GM20000 (cell line): ENCODE measurements at regions not wholly inside any gene's neighbourhood (a gene's known extent, or its start where the extent isn't known, plus 50 kb on each side); places are given as distances from the start of the nearest gene placed in this dataset.

ENCODE experiments used
- DNase-seq: peaks from one replicate; pipeline ENCODE4 v3.0.0; 2012; ENCODE audit warnings: low spot score
- TF ChIP-seq, protein P1 (sequence below): IDR thresholded peaks from 2 replicates; pipeline ENCODE4 v1.5.1; 2012; ENCODE audit warnings: mild to moderate bottlenecking, control low read depth; ENCODE audit errors: extremely low read depth, missing control alignments

DNA sequence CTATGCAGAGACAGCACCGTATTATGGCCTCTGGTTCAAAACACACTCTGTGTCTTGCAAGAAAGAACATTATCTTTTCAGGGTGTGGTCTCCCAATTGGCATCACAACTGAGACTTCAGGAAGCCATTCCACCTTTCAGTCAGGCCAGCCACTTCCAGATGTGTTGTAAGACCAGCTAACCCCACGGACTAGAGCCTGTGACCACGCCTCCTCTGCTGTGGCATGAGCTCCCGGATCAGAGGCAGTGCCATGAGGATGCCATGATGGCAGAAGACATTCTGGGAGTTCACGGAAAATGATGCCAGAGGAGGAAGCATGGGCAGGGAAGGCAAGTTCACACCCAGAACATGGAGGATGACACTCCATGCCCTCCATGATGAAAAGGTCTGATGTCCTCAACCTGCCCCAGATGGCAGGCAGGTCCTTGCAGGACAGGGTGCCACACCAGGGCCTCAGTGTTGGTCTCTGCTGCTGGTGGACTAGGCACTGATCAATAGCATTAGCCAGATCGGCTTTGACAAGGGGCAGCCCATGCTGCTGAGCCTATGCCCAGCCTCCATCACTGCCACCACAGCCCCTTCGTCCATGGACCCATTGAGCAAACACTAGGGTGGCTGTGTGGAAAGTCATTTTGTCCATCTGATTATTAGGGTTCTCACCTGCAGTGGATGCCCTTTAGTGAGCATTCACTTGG is 341.6 kb downstream of the MATN1 start:
- no peak for DNase-seq
- TF ChIP-seq, protein P1, sequence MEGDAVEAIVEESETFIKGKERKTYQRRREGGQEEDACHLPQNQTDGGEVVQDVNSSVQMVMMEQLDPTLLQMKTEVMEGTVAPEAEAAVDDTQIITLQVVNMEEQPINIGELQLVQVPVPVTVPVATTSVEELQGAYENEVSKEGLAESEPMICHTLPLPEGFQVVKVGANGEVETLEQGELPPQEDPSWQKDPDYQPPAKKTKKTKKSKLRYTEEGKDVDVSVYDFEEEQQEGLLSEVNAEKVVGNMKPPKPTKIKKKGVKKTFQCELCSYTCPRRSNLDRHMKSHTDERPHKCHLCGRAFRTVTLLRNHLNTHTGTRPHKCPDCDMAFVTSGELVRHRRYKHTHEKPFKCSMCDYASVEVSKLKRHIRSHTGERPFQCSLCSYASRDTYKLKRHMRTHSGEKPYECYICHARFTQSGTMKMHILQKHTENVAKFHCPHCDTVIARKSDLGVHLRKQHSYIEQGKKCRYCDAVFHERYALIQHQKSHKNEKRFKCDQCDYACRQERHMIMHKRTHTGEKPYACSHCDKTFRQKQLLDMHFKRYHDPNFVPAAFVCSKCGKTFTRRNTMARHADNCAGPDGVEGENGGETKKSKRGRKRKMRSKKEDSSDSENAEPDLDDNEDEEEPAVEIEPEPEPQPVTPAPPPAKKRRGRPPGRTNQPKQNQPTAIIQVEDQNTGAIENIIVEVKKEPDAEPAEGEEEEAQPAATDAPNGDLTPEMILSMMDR = no peak

DNA sequence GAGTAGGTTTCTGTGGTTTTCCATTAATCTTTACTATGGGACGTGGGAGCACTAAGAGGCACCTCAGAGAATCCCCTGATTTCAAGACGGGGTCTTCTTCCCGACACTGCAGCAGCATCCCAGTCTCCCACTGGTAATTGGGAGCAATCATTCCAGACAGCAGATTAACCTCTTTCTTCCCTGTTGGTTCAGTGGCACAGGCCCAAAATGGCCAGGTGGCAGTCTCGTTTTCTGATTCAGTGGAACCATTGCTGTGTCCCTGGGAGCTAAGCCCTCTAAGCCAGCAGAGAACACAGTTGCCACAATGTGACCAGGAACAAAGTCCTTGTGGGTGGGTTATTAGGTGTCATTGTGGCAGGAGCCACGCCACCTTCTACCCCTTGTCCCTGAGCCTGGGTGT is 342.1 kb downstream of the MATN1 start:
- no peak for DNase-seq
- TF ChIP-seq, protein P1 = no peak

DNA sequence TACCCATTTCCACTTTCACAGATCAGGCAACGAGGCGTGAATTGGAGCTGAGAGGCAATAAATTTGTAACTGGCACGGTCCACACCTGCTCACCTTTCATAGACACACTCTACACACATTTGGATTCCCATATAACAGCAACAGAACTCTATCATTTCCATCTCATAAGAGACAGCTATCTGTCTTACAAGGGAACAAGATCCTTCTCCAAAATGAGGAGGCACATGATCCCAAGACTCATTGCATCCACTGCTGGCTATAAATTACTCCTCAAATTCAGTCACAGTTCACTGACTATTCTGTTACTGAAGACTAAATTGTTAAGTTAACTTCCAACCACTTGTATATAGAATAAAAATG is 342.8 kb downstream of the MATN1 start:
- DNase-seq = no peak
- TF ChIP-seq, protein P1 = no peak

DNA sequence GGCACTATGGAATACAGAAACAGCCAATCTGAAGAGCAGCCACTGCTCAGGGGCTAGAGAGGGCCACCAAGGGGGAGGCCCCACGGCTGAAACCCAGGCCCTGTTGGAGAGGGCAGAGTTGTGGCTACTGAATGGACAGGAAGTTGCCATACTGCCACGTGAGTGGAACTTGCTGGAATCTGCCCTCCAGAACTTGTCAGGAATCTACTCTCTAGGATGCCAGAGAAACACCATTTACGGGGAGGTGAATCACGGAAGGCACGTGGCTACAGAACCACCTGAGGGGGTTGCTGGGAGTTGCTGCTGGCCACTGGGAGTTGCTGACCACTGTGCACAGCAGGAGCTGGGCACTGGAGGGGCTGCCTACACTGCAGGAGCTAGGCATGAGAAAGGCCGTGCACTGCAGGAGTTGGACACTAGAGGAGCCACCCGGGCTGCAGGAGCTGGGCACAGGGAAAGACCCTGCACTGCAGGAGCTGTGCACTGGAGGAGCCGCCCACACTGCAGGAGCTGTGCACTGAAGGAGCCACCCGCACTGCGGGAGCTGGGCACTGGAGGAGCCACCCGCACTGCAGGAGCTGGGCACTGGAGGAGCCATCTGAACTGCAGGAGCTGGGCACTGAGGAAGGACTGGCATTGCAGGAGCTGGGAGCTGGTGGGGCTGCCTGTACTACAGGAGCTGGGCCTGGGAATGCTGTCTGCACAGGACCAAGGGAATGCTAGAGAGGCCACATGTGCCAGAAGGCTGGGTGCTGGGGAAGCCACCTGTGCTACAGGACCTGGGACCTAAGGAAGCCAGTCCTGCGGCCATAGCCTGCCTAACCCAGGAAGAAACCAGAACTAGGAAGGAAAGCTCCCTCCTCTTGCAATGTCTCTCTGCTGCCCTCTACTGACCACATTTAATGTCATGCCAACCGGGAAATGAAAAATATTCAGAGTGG is 343.4 kb downstream of the MATN1 start:
- DNase-seq = peak; percentile 87
- TF ChIP-seq, protein P1 = peak; percentile 84

DNA sequence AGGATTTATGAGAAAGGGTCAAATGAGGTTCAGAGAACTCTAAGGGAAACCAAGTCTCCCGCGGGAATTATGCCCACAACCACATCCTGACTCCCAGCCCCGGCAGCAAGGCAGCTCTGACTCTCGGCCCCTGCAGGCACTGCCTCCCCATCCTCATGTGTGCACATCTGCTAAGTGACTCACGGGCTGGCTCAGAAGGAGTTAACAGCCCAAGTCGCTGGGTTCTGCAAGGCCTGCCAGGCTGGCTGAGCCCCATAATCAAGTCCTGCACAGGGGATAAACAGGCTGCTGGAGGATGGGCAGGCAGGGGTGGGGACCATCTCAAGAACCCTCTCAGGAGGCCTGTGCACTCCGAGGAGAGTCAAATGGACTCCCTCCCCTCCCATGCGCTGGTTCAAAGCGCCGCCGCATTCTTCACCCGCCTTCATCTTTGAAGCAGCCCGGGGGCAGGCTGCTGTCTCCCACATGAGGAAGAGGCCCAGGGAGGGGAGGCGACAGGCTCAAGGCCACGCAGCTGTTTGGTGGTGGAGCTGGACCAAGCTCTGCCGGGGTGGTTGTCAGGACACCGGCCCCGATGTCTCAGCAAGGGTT is 344.3 kb downstream of the MATN1 start:
- TF ChIP-seq, protein P1 = no peak
- no peak for DNase-seq

DNA sequence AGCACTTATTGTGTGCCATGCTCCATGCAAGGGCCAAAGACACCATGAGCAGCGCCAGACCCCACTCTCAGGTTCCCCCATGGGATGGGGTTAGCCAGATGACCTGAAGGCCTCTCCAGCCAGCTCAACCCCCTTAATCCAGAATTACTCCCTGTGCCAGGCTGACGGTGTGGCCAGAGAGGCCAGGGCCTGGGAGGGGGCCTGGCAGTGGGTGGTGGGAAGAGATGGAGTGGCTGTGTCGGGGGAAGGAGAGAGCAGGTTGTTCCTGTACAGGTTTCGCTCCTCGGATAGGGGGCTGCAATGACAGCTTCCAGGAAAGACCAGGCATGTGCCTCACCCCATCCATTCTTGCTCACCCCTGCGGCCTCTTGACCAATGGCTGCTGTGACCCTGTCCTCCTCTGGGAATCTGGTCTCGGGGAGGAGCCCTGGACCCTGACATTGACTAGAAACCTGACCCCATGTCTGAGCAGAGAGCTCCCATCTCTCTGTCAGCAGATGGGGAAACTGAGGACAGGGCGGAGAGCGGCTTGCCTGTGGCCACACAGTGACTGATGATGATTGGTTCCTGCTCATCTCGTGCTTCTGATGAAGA is 345.3 kb downstream of the MATN1 start:
- DNase-seq = no peak
- TF ChIP-seq, protein P1 = no peak
